HG03354 (cell line): ENCODE measurements at regions not wholly inside any gene's neighbourhood (a gene's known extent, or its start where the extent isn't known, plus 50 kb on each side); places are given as distances from the start of the nearest gene placed in this dataset.

Experiments
- ATAC-seq: cut with Tn5 transposase; IDR thresholded peaks from one replicate; pipeline ENCODE4 v1.9.1; 2021; ENCODE audit warnings: mild to moderate bottlenecking; ENCODE audit not compliant: unreplicated experiment, poor library complexity, severe bottlenecking

- no peak for ATAC-seq
These were observed 839.4 kb downstream of the SLITRK6 start for GRCh38 chr13:84959818-84960217.

- no peak for ATAC-seq
These were observed 844.6 kb downstream of the SLITRK6 start for GRCh38 chr13:84954636-84955035.

DNA sequence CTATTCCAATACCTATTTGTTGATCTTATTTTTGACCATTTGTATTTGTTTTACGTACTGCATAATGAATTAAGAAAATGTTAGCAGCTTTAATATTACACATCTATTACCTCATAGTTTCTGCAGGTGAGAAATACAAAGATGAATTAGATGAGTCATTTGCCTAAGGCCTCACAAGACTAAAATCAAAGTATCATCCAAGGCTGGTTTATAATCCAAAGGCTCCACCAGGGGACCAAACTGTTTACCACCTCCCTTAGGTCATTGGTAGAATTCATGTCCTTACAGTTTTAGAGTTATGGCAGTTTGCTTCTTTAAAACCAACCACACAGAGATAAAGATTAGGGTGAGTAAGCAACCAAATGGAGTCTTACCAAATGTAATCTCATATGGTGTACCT, 848.1 kb downstream of the SLITRK6 start:
- ATAC-seq: no peak

DNA sequence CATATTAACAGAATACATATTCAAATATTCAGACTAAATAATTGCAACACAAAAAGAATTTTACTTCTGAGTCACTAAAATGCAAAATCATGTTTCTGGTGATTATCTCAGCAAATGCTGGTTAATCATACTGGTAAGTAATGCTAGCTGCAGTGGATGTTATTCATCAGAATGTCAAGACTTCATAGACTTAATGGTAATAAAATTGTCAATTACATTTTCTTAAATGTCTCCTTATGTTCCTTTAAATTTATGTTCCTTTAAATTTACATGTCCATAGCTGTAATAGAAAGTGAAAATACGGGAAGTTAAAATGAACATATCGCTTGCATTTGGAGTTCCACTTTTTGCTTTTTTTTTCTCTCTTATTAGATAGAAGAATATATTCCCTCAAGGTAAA, 853.0 kb downstream of the SLITRK6 start:
- ATAC-seq: no peak

GRCh38 chr13:84940798-84941197, 858.4 kb downstream of the SLITRK6 start:
- no peak for ATAC-seq

- ATAC-seq: no peak
These were observed 859.1 kb downstream of the SLITRK6 start for GRCh38 chr13:84940167-84940566.

DNA sequence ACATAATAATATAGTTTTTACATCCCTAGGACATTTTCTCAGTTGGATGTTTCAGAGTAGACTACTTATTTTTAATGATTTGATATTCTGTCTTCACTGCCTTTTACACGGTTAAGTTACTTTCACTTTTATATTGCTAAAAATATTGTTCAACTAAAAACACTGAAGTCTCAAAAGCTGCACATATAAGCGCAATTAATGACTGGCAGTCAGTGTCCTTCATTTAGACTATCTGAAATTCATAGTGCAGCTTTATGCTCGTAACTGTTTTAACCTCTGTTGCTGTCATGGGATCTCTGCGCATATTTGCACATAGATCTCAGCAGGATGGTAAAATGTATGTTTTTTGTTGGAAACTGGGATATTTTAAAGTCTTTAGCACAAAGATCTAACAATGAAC, 864.3 kb downstream of the SLITRK6 start:
- no peak for ATAC-seq

GRCh38 chr13:84933797-84934196, 865.4 kb downstream of the SLITRK6 start:
- ATAC-seq: no peak

DNA sequence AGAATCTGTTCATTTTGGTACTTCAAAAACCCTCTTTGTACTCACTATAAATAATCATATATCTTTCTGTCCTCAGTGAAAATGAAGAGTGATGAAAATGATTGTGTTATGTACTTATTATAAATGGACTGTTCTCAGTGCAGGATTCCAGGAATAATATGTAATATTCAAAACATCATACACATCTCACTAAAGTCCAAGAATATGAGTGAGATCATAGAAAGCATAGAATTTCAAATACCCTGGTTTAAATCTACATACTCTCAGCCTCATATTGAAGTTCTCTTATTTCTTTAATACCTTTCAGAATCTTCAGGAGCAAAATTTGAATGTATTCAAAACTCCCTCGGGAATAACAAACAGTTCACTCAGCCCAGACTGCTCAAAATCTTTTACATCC, 868.0 kb downstream of the SLITRK6 start:
- ATAC-seq: no peak

- ATAC-seq: no peak
These were observed 871.6 kb downstream of the SLITRK6 start for GRCh38 chr13:84927442-84928169.

DNA sequence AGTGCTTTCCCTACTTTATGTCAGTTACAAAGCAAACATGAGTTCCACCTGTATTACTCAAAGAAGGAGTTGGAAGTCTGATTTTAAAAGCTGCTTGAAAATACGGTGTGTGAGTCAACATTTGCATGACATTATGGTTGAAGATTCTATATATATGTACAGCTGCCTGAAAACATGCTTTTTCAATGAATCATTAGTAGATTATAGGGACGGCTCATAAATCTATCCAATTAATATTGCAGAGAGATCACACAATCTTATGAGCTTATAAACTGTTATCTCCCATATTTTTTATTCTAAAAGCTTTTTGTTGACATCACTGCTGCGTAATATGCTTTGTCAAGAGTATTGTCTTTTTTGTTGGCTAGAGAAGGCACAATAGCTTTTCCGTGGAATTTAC, 873.8 kb downstream of the SLITRK6 start:
- no peak for ATAC-seq

- no peak for ATAC-seq
These were observed 875.4 kb downstream of the SLITRK6 start for GRCh38 chr13:84923831-84924230.

DNA sequence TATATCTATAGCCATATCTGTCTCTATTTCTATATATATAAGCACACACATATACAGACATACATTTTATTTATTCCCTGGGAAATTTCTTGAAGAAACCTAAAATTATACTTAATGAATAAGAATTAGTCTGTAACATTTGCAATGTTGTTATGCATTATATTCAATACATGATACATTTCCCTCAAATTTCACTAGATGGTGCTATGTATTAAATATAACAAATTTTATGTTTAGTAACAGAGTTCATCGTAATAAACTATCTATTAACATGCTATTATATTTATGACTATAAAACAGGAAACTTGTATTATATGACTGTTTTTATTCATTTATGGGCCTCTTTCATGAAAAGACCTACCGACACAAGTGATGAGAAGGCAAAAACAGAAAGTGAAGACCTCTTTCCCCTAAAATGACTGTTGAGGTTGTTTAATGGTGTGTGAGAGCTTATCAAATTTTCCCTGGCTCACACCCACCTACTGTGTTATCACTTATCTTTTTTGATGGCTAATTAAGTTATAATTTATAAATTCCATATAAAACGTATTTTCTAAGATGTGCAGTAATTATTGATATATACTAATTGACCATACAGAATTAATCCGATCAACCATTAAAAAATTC, 881.9 kb downstream of the SLITRK6 start:
- ATAC-seq: no peak

- no peak for ATAC-seq
These were observed 886.5 kb downstream of the SLITRK6 start for GRCh38 chr13:84912720-84913119.

GRCh38 chr13:84910423-84910822, 888.8 kb downstream of the SLITRK6 start:
- ATAC-seq: no peak

DNA sequence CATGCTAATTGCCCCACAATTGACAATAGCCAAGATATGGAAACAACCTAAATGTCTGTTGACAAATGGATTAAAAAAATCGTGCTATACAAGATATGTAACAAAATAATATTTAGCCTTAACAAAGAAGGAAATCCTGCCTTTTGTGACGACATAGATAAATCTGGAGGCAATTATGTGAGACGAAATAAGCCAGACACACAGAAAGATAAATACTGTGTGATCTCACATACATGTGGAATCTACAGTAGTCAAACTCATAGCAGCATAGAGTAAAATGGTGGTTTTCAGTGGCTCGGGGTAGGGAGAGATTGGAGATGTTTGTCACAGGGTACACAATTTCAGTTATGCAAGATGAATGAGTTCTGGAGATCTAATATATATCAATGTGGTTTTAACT, 895.8 kb downstream of the SLITRK6 start:
- no peak for ATAC-seq

- ATAC-seq: no peak
These were observed 897.0 kb downstream of the SLITRK6 start for GRCh38 chr13:84902243-84902642.

DNA sequence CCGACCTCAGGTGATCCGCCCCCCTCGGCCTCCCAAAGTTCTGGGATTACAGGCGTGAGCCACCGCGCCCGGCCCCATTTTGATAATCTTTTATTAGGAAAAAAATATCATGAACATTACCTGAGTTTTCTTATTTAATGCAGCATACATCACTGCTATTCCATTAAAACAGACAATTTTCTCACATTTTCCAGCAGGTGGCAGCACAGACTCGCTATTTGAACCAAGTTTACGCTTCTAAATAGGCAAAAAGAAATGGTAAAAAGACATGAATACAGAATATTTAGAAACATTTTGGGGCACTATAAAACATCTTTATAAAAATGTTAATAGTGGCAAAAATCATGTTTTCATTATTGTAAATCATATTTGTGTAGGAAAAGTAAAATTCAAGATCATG, 903.1 kb downstream of the SLITRK6 start:
- ATAC-seq: peak; percentile 69

- ATAC-seq: no peak
These were observed 904.5 kb downstream of the SLITRK6 start for GRCh38 chr13:84894749-84895148.

DNA sequence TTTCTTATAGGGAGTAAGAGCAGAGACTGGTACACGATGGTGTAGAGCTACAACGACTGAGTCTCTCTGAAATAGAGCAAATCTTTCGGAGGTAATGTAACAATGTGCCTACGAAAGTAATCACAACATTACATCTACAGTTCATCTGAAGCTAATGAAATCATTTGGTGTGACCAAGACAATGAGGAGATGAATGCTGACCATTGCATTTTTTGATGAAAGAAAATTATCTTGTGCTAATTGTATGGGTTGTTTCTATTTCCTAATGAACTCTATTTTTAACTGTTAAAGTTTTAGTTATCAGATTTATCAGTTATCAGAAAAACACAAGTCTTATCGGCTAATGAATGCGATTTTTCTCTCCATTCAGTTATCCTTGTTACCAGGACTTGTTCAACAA, 913.4 kb downstream of the SLITRK6 start:
- no peak for ATAC-seq

GRCh38 chr13:84873951-84874350, 925.3 kb downstream of the SLITRK6 start:
- ATAC-seq: no peak

GRCh38 chr13:84870190-84870589, 929.0 kb downstream of the SLITRK6 start:
- no peak for ATAC-seq
